HEK293 (cell line): ENCODE measurements at regions not wholly inside any gene's neighbourhood (a gene's known extent, or its start where the extent isn't known, plus 50 kb on each side); places are given as distances from the start of the nearest gene placed in this dataset.
"Not testable (repeated sequence)": the region's sequence is repeated elsewhere in the genome, so short reads cannot be mapped to it uniquely, and the experiment has no call there.

ENCODE experiments used
- CTCF ChIA-PET: fragments of 350-600 bp; formaldehyde crosslinking; extraction: SDS; loops from one replicate; lab custom pipeline; 2021; ENCODE audit warnings: antibody characterized with exemption; lab: Yijun Ruan, JAX
- POLR2A ChIA-PET: fragments of 300-600 bp; formaldehyde crosslinking; extraction: SDS; loops from one replicate; lab custom pipeline; 2020; ENCODE audit warnings: antibody characterized with exemption, inconsistent platforms; lab: Yijun Ruan, JAX
- H3K27ac ChIP-seq: fragments of 200-500 bp; sonication (Bioruptor generic); 2 replicates; pipeline ENCODE4 v1.5.1; 2014; ENCODE audit warnings: low read depth, low read length, control low read depth, inconsistent platforms; ENCODE audit errors: extremely low read depth
- H3K36me3 ChIP-seq, 2 experiments: fragments of 200-500 bp in 1 of 2; sonication (Bioruptor generic) in 1 of 2; 1 replicate in 1 of 2; 2 replicates in 1 of 2; pipeline ENCODE4 v1.5.1; 2014 to 2017; ENCODE audit warnings: inconsistent platforms in 2 of 2, low read length in 2 of 2; ENCODE audit not compliant: control insufficient read depth in 2 of 2, insufficient read depth in 1 of 2
- H3K4me1 ChIP-seq: fragments of 200-500 bp; sonication (Bioruptor generic); 2 replicates; pipeline ENCODE4 v1.5.1; 2014; ENCODE audit warnings: mild to moderate bottlenecking, low read length, inconsistent platforms; ENCODE audit not compliant: control insufficient read depth, insufficient read depth
- H3K4me3 ChIP-seq: 2 replicates; pipeline ENCODE4 v1.5.1; 2011; ENCODE audit warnings: low read depth, mild to moderate bottlenecking, control low read depth, low read length, moderate library complexity
- H3K9me3 ChIP-seq: fragments of 200-500 bp; sonication (Bioruptor generic); 2 replicates; pipeline ENCODE4 v1.5.1; 2014; ENCODE audit warnings: low read depth, low read length, inconsistent platforms; ENCODE audit not compliant: control insufficient read depth, insufficient read depth
- GLIS1 ChIP-seq: fragments of 450-650 bp; formaldehyde crosslinking; IDR thresholded peaks from 2 replicates; pipeline ENCODE4 v1.5.1; 2016; ENCODE audit warnings: missing biosample characterization, missing genetic modification characterization
- TF ChIP-seq, protein P1 (sequence below): fragments of 450-650 bp; formaldehyde crosslinking; IDR thresholded peaks from 2 replicates; pipeline ENCODE4 v1.5.1; 2017; ENCODE audit warnings: missing biosample characterization, missing genetic modification characterization

DNA sequence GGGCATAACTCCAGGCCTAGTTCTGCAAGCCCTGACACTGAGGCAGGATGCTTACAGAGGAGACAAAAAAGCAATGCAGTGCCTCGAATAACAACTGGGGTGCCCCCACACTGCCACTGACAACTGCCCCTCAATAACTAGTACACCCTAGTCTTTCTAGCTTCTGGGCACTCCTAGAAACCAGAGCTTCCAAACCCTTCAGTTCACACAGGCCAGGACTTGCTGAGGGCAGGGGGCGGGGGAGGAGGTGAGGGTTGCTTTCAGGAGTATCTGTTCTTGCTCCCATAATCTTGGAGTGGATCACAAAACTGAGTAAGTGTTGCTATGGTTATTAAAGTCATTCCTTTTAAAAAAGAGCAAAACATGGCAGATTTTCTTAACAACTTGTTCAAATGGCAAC lies 333.1 kb downstream of the BCL2L11 start:
- CTCF ChIA-PET, H3K9me3 ChIP-seq, H3K36me3 ChIP-seq, H3K4me1 ChIP-seq, POLR2A ChIA-PET, H3K27ac ChIP-seq, H3K4me3 ChIP-seq: not testable (repeated sequence)

GRCh38 chr2:111454404-111454803 lies 333.7 kb downstream of the BCL2L11 start:
- CTCF ChIA-PET: not testable (repeated sequence)

DNA sequence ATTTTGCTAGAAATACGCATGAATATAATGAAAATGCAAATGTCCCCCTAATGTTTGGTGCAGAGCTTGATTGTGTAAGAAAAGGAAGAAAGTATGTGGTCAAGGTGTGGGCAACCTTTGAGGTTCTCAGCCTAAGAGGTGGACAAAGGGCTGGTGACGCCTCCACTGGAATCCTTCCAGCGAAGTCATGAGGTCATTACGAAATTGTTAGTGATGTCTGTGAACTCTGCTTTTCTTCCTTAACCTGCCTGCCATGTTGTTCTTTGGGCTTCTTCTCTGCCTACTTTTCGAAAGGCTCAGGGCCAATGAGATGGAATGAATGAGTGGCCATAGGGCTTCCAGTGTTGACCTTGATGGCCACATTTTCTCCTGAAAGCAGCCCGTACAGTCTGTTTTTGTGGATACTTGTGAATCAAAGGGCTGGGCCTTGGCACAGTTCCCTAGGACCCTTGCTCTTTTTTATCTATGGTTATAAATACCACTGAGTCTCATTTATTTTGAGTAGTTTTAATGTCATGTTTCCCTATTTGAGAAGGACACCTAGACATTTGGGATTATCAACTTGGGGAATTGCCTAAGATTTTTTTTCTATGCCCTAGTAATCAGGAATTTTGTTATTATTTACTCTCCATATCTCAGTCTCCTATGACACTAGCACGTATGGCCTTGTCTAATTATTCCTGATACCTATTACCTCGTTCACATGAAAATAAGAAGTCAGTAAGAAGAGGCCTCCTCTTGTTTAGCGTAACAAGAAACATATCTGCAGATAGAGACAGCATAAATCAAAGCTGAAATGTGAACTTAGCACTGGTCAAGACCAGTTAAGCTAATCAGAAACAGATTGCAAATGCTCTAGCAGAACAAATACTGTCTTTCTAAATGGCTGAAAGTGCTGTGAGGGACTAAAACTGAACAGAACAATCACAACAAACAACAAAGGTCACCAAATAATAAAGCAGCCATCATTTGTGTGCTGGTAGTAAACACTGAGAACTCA lies 334.6 kb downstream of the BCL2L11 start:
- H3K4me3 ChIP-seq, H3K27ac ChIP-seq, POLR2A ChIA-PET, CTCF ChIA-PET, H3K4me1 ChIP-seq, H3K36me3 ChIP-seq, H3K9me3 ChIP-seq: not testable (repeated sequence)

More at GRCh38 chr2:111454404-111454803, 333.7 kb downstream of the BCL2L11 start:
- H3K27ac ChIP-seq, H3K36me3 ChIP-seq, H3K4me3 ChIP-seq, H3K4me1 ChIP-seq, H3K9me3 ChIP-seq, POLR2A ChIA-PET: not testable (repeated sequence)

GRCh38 chr2:111457191-111457590 lies 336.5 kb downstream of the BCL2L11 start:
- CTCF ChIA-PET, H3K9me3 ChIP-seq, H3K4me3 ChIP-seq, H3K4me1 ChIP-seq, H3K36me3 ChIP-seq, POLR2A ChIA-PET, H3K27ac ChIP-seq: not testable (repeated sequence)

GRCh38 chr2:111460901-111461300 lies 340.2 kb downstream of the BCL2L11 start:
- H3K4me1 ChIP-seq, H3K4me3 ChIP-seq, H3K9me3 ChIP-seq, H3K36me3 ChIP-seq, CTCF ChIA-PET, H3K27ac ChIP-seq, POLR2A ChIA-PET: not testable (repeated sequence)

DNA sequence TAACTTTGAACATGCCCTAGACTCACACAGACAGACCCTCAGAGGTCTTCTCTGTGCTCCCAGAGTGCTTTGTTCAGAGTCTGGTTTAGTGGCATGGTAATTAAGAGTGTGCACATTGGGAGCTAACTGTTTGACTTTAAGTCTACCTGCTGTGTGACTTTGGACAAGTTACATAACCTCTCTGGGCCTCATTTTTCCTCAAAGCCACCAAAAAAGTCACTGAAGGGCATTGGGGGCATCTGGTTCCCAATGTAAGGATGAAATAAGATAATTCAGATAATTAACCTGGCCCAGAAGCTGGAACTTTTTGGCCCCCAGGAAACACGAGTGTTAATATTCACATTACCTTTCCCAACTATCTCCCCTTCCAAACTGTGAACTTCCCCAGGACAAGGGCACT lies 341.1 kb downstream of the BCL2L11 start:
- POLR2A ChIA-PET, H3K27ac ChIP-seq, H3K4me3 ChIP-seq, H3K36me3 ChIP-seq, CTCF ChIA-PET, H3K9me3 ChIP-seq, H3K4me1 ChIP-seq: not testable (repeated sequence)

DNA sequence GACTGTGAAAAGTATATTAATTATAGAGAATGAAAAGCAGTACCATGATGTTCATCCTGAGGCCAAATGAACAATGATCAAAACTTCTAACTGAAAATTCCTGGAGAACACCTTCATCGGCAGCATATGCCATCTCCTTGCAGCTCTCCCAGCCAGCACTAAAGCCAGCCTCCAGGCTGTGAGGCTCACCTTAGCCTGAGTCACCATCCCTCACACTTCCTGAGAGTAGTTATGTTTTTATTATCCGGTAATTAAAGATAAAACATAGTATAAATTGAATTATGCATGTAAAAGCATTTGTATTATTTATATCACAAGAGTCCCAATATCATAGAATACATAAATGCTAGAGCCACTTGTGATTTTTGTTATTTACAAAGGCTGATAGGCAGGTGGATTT lies 341.9 kb downstream of the BCL2L11 start:
- POLR2A ChIA-PET: not testable (repeated sequence)
- peak overlapping the region; percentile 16; the same call in 1 of the 2 replicates for H3K27ac ChIP-seq

DNA sequence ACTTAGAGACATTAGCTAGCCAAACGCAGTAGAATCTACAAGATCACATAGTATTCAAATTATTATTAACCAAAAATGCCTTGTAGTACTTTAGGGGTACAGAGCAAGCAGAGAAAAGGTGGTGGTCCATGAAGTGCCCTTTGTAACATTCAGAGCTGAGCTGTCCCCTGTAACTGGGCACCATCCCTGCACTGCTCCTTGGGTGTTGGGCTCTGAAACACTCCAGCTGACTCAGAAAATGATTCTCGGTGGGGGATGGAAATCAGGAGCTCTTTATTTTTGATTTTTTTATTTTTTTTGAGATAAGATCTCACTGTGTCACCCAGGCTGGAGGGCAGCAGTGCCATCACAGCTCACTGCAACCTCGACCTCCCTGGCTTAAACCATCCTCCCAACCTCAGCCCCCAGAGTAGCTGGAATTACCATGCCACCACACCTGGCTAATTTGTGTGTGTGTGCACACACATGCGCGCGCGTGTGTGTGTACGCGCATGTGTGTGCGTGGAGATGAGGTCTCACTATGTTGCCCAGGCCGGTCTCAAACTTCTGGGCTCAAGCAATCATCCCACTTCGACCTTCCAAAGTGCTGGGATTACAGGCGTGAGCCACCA lies 342.6 kb downstream of the BCL2L11 start:
- peak overlapping the region; percentile 60; the same call in 1 of the 2 replicates for H3K27ac ChIP-seq
- TF ChIP-seq, protein P1, sequence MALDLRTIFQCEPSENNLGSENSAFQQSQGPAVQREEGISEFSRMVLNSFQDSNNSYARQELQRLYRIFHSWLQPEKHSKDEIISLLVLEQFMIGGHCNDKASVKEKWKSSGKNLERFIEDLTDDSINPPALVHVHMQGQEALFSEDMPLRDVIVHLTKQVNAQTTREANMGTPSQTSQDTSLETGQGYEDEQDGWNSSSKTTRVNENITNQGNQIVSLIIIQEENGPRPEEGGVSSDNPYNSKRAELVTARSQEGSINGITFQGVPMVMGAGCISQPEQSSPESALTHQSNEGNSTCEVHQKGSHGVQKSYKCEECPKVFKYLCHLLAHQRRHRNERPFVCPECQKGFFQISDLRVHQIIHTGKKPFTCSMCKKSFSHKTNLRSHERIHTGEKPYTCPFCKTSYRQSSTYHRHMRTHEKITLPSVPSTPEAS (tag by site-specific recombination): peak; percentile 48; the same call in 1 of the 2 replicates
- TF ChIP-seq GLIS1 (tag by site-specific recombination): peak; percentile 39; the same call in 1 of the 2 replicates
- H3K9me3 ChIP-seq, POLR2A ChIA-PET, H3K36me3 ChIP-seq, H3K4me3 ChIP-seq, H3K4me1 ChIP-seq, CTCF ChIA-PET: not testable (repeated sequence)

More for the DNA sequence above, 341.9 kb downstream of the BCL2L11 start:
- H3K4me3 ChIP-seq, H3K36me3 ChIP-seq, H3K4me1 ChIP-seq, H3K9me3 ChIP-seq, CTCF ChIA-PET: not testable (repeated sequence)

- CTCF ChIA-PET, H3K4me1 ChIP-seq, H3K27ac ChIP-seq: not testable (repeated sequence)
Observed at GRCh38 chr2:111463956-111464355, 343.2 kb downstream of the BCL2L11 start.

DNA sequence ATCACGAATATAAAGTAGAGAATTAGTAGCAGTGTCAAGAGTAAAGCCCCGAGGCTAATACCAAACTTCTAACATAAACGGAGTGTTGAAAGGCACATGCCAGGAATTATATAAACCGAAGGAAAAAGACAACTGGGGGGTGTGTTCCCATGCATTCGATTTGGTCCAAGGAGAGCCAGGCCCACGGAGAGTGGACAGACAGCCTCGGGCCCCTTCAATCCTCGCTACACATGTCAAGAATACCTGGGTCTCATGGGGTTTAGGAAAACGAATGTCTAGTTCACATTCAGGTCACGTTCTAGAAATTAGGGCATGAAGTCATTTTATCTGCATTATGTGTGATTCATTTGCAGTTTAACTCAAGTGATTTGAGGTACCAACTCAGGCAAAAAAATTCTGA lies 343.7 kb downstream of the BCL2L11 start:
- H3K36me3 ChIP-seq, H3K4me1 ChIP-seq, CTCF ChIA-PET, H3K4me3 ChIP-seq, POLR2A ChIA-PET, H3K9me3 ChIP-seq, H3K27ac ChIP-seq: not testable (repeated sequence)

More at GRCh38 chr2:111463956-111464355, 343.2 kb downstream of the BCL2L11 start:
- POLR2A ChIA-PET, H3K9me3 ChIP-seq, H3K4me3 ChIP-seq, H3K36me3 ChIP-seq: not testable (repeated sequence)
